ENCODE measurements at regions not wholly inside any gene's neighbourhood (a gene's known extent, or its start where the extent isn't known, plus 50 kb on each side); places are given as distances from the start of the nearest gene placed in this dataset.
"Not testable (repeated sequence)": the region's sequence is repeated elsewhere in the genome, so short reads cannot be mapped to it uniquely, and the experiment has no call there.

DNA sequence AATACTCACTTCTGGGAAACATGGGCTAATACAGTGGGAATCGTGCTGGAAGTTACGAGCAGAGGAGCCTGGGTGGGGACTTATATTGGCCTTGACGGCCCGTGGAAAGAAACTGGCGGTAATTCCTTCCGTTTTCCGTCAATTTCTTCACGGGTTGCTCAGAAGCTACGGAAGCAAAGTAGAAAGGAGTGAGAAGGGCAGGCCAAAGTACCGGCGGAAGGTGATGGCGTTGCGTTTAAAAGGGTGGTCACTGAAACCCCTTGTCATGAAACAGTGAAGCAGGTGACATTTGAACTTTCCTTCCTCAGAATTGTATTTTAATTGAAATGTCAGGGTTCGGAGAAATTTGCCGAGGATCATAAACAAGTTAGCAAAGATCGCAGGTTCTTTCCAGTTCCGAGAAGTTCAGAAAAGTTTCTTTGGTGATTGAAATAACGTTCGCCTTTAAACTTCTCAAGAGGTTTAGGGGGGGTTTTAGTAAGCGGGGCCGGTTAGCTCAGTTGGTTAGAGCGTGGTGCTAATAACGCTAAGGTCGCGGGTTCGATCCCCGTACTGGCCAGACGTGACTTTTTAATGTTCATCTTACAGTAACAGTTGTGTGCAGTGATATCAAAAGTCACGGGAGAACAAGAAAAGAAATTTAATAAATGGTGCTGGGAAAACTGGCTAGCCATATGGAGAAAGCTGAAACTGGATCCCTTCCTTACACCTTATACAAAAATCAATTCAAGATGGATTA lies 96.7 kb upstream of the ZNF322 start:
- TF ChIP-seq EZH2phosphoT487 (IDR thresholded peaks at IDR 0.05), result not testable (repeated sequence)
- peak; percentile 6 for TF ChIP-seq EZH2 (IDR thresholded peaks at IDR 0.05)

Data from neural progenitor cell (in vitro differentiated cells).